Lung (tissue), 11 donors: ENCODE measurements at regions not wholly inside any gene's neighbourhood (a gene's known extent, or its start where the extent isn't known, plus 50 kb on each side); places are given as distances from the start of the nearest gene placed in this dataset.

Experiments
- ATAC-seq: fragments of 200-7000 bp; cut with Tn5 transposase; one replicate; pipeline ENCODE4 v1.9.1; 2020; ENCODE audit warnings: moderate number of reproducible peaks; ENCODE audit not compliant: insufficient read depth, low FRiP score
- DNase-seq, 3 donors: peaks; one replicate each; pipeline ENCODE4 v3.0.0-alpha.2; 2013 to 2017
- H3K27ac ChIP-seq, 2 donors: one replicate each; pipeline ENCODE4 v1.5.1; 2013; ENCODE audit warnings: mild to moderate bottlenecking in 2 of 2, moderate library complexity in 2 of 2, control low read depth in 1 of 2, inconsistent platforms in 1 of 2, low read depth in 1 of 2, low read length in 1 of 2
- H3K27me3 ChIP-seq, 3 donors: one replicate each; pipeline ENCODE4 v1.5.1; 2013; ENCODE audit warnings: low read length in 2 of 3; ENCODE audit not compliant: control insufficient read depth in 3 of 3, insufficient read depth in 3 of 3
- H3K36me3 ChIP-seq, 4 donors: one replicate each; pipeline ENCODE4 v1.5.1; 2013; ENCODE audit warnings: low read length in 4 of 4, mild to moderate bottlenecking in 1 of 4, moderate library complexity in 1 of 4; ENCODE audit not compliant: control insufficient read depth in 4 of 4, insufficient read depth in 4 of 4
- H3K4me1 ChIP-seq, 5 donors: one replicate each; pipeline ENCODE4 v1.5.1; 2013; ENCODE audit warnings: low read length in 5 of 5, mild to moderate bottlenecking in 2 of 5, moderate library complexity in 1 of 5; ENCODE audit not compliant: control insufficient read depth in 5 of 5, insufficient read depth in 5 of 5
- H3K4me3 ChIP-seq: one replicate; pipeline ENCODE4 v1.5.1; 2013; ENCODE audit warnings: mild to moderate bottlenecking, control low read depth, moderate library complexity
- H3K9ac ChIP-seq, 2 donors: one replicate each; pipeline ENCODE4 v1.5.1; 2013; ENCODE audit warnings: low read length in 2 of 2, control low read depth in 1 of 2; ENCODE audit not compliant: insufficient read depth in 1 of 2
- H3K9me3 ChIP-seq, 4 donors: one replicate each; pipeline ENCODE4 v1.5.1; 2013; ENCODE audit warnings: low read length in 3 of 4, mild to moderate bottlenecking in 1 of 4, moderate library complexity in 1 of 4; ENCODE audit not compliant: control insufficient read depth in 4 of 4, insufficient read depth in 3 of 4
- WGBS, 2 donors: extraction: QIAGEN DNeasy Blood & Tissue Kit; methylation state at CpG; one replicate each; pipeline ENCODE4 v1.1.7; 2013; 5-methylcytosine and 5-hydroxymethylcytosine counted together
- TF ChIP-seq, protein P1 (sequence below): IDR thresholded peaks from 2 replicates; pipeline ENCODE4 v1.5.1; 2012; ENCODE audit warnings: mild to moderate bottlenecking; ENCODE audit errors: control extremely low read depth, extremely low read depth
- donor health status: control.
- donor health status: control.
- donor health status: Bipolar disorder and iron deficiency.
- donor health status: healthy.
- donor health status: DM: yes; HTN: yes; CAD: no.

DNA sequence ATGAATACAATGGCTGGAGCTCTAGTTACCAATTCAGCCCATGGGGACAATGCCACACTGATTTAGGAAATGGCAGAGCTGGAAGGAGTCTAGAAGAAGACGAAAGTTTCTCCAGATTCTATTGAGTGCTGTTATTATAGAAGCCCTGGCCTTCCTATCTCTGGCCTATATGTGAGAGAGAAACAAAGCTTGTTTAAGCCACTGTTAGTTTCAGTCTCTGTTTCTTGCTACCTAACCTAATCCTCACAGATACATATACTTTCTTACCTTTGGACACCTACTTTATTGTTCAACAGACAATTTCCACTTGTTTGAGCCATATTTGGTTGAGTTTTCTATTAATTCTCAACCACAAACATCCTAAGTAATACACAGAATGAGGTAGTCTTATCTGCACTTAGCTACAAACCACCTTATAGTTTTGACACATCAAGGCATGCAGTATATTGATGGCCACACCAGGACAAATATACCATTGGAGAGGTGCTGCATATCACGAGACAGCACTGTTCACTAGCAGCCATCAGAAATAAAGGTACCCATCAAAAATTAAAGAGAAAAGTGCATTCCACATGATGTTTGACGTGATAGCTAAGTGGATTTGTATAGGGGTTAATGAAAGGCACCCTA, 190.2 kb downstream of the SMIM20 start:
- no peak for ATAC-seq
- no peak overlapping the region for H3K9ac ChIP-seq
- peaks cover 0 to 16% (median 0%) of the 10 kb centered on the region in 5 donors for H3K4me1 ChIP-seq
- no peaks in the 10 kb centered on the region for H3K27me3 ChIP-seq
- TF ChIP-seq, protein P1, sequence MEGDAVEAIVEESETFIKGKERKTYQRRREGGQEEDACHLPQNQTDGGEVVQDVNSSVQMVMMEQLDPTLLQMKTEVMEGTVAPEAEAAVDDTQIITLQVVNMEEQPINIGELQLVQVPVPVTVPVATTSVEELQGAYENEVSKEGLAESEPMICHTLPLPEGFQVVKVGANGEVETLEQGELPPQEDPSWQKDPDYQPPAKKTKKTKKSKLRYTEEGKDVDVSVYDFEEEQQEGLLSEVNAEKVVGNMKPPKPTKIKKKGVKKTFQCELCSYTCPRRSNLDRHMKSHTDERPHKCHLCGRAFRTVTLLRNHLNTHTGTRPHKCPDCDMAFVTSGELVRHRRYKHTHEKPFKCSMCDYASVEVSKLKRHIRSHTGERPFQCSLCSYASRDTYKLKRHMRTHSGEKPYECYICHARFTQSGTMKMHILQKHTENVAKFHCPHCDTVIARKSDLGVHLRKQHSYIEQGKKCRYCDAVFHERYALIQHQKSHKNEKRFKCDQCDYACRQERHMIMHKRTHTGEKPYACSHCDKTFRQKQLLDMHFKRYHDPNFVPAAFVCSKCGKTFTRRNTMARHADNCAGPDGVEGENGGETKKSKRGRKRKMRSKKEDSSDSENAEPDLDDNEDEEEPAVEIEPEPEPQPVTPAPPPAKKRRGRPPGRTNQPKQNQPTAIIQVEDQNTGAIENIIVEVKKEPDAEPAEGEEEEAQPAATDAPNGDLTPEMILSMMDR = no peak
- no peak for DNase-seq
- no peaks in the 10 kb centered on the region for H3K36me3 ChIP-seq
- no peak overlapping the region for H3K27ac ChIP-seq
- WGBS, 2 donors = 89 to 92% methylated on average over 3 of the region's 3 CpGs
- H3K9me3 ChIP-seq = peaks cover 0 to 3% (median 0%) of the 10 kb centered on the region in 4 donors
- no peak overlapping the region for H3K4me3 ChIP-seq

DNA sequence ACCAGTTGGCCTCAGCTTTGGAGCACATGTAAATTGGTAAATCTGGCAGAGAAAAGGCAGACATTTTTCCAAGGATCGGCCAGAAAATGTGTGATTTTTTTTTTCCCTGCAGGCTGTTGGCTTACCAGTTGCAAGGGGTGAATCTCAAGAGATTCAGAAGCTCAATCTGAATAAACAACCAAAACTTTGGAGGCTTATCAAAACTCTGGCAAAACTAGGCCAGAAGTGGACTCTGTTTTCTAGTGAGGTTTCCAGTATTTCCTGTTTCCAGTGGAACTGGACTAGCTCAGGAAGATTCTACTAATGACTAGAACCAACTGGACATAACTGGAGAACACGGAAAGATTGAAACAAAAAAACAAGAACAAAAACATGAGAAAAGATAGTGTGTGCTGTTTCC, 191.3 kb downstream of the SMIM20 start:
- Histone ChIP-seq H3K27me3 (no peaks in the 10 kb centered on the region), H3K9me3 (no peaks in the 10 kb centered on the region), H3K4me1 (peaks cover 0 to 16% (median 0%) of the 10 kb centered on the region in 5 donors), H3K9ac (no peak overlapping the region), H3K4me3 (no peak overlapping the region), H3K36me3 (no peaks in the 10 kb centered on the region), H3K27ac (no peak overlapping the region)
- ATAC-seq (no peak), DNase-seq (peak in 2 of 3 donors; percentile 31 to 37)
- TF ChIP-seq, protein P1 = no peak
- 75 to 90% methylated on average over 2 of the region's 2 CpGs for WGBS, 2 donors

DNA sequence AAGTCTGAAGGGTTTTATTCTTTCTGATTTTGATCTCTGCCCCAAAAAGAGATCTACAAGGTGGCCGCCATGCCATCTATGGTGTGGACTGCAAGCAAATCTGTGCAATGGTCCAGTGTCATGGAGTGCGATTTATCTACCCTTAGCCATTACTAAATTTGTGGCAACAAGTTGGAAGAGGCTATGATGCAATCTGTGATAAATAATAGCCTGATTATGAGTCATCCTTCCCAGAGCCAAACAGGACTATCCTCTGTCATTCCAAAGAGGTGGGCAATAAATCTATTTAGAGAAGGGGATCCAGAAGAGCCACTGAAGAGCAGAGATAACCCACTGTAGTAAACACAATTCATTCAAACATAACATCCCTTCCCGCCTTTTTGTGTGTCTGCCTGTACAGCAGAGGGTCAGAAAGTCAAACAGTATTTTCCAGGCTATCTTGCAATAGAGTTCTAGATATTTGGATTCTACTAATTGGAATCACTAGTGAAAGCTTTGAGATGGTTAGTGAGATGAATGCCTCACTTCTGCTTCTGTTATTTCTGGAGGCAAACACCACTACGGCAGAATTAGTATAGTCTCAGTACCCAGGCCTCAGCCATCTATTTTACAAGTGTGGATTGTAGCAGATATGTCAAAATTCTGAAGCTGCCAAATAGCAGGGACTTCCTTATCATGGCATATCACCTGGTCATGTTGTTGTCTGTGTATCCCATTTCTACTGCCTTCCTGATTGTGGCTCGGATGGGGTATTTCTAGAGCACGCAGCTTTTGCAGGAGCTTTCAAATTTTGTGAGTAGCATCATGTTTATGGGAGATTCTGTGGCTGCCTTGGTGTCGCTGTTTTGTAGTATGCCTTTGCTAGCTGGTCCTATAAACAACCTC, 192.0 kb downstream of the SMIM20 start:
- Histone ChIP-seq H3K36me3 (no peaks in the 10 kb centered on the region), H3K27ac (no peak overlapping the region), H3K9me3 (peaks cover 0 to 2% (median 0%) of the 10 kb centered on the region in 4 donors), H3K27me3 (no peaks in the 10 kb centered on the region), H3K4me3 (no peak overlapping the region), H3K9ac (no peak overlapping the region), H3K4me1 (peaks cover 0 to 16% (median 0%) of the 10 kb centered on the region in 5 donors)
- DNase-seq = peak in 1 of 3 donors; percentile 14
- peak; percentile 6 for ATAC-seq
- WGBS, 2 donors = 71 to 72% methylated on average over 7 of the region's 7 CpGs
- TF ChIP-seq, protein P1 = no peak
